ENCODE measurements at regions not wholly inside any gene's neighbourhood (a gene's known extent, or its start where the extent isn't known, plus 50 kb on each side); places are given as distances from the start of the nearest gene placed in this dataset.

GRCh38 chr6:168167431-168168315, 88.7 kb upstream of the FRMD1 start:
- Histone ChIP-seq H3K79me2 (ENCODE audit: control insufficient read depth, insufficient read depth, low read length) (no peaks in the 10 kb centered on the region), H2AFZ (ENCODE audit: insufficient read depth, low read depth, low read length, poor library complexity, severe bottlenecking) (no peak overlapping the region), H3K27me3 (replicated peaks in 1 of 4; ENCODE audit: control extremely low read depth in 1 of 4, control insufficient read depth in 3 of 4, insufficient read depth in 4 of 4, low read length in 3 of 4) (no peaks in the 10 kb centered on the region), H3K4me2 (replicated peaks; ENCODE audit: low read depth, low read length, poor library complexity, severe bottlenecking) (no peak overlapping the region), H3K9me3 (ENCODE audit: control extremely low read depth in 1 of 3, control insufficient read depth in 2 of 3, insufficient read depth in 1 of 3, low read length in 2 of 3) (peaks cover 0 to 22% (median 5%) of the 10 kb centered on the region in 3 donors), H3K27ac (ENCODE audit: low read length in 2 of 2) (no peak overlapping the region), H3K9ac (ENCODE audit: low read length) (no peak overlapping the region), H3K4me1 (ENCODE audit: control insufficient read depth in 2 of 2, insufficient read depth in 2 of 2, low read length in 2 of 2) (no peaks in the 10 kb centered on the region), H4K20me1 (ENCODE audit: control insufficient read depth, insufficient read depth, low read length, poor library complexity, severe bottlenecking) (no peaks in the 10 kb centered on the region), H3K36me3 (replicated peaks in 1 of 2; ENCODE audit: control extremely low read depth in 1 of 2, control insufficient read depth in 1 of 2, extremely low read depth in 1 of 2, insufficient read depth in 2 of 2, low read length in 1 of 2) (no peaks in the 10 kb centered on the region), H3K4me3 (ENCODE audit: control extremely low read depth in 1 of 5, extremely low read depth in 1 of 5, insufficient read depth in 1 of 5, low read depth in 2 of 5, low read length in 4 of 5) (no peak overlapping the region)
- Mint-ChIP-seq H3K4me3 (no peak overlapping the region), H3K27ac (no peak overlapping the region), H3K27me3 (no peaks in the 10 kb centered on the region), H3K4me1 (no peaks in the 10 kb centered on the region), H3K9me3 (ENCODE audit: insufficient read depth) (no peaks in the 10 kb centered on the region)
- POLR2A ChIA-PET = no interaction called here
- intact Hi-C loops (cut with micrococcal nuclease) = no loop called here
- no peak for ATAC-seq (ENCODE audit: low read depth)
- TF ChIP-seq EZH2 (IDR thresholded peaks at IDR 0.05; ENCODE audit: borderline replicate concordance, insufficient read depth, low read depth, low read length, poor library complexity, severe bottlenecking) (no peak), CTCF (IDR thresholded peaks at IDR 0.05) (no peak)
- DNase-seq = no peak
- WGBS (ENCODE audit: insufficient coverage) = 91% methylated on average over 11 of the region's 12 CpGs
- CTCF ChIA-PET = no interaction called here

- Mint-ChIP-seq H3K4me1 (no peaks in the 10 kb centered on the region), H3K4me3 (no peak overlapping the region), H3K27me3 (no peaks in the 10 kb centered on the region), H3K27ac (no peak overlapping the region), H3K9me3 (ENCODE audit: insufficient read depth) (no peaks in the 10 kb centered on the region)
- Histone ChIP-seq H3K27me3 (replicated peaks in 1 of 4; ENCODE audit: control extremely low read depth in 1 of 4, control insufficient read depth in 3 of 4, insufficient read depth in 4 of 4, low read length in 3 of 4) (no peaks in the 10 kb centered on the region), H2AFZ (ENCODE audit: insufficient read depth, low read depth, low read length, poor library complexity, severe bottlenecking) (no peak overlapping the region), H3K79me2 (ENCODE audit: control insufficient read depth, insufficient read depth, low read length) (no peaks in the 10 kb centered on the region), H3K4me3 (ENCODE audit: control extremely low read depth in 1 of 5, extremely low read depth in 1 of 5, insufficient read depth in 1 of 5, low read depth in 2 of 5, low read length in 4 of 5) (no peak overlapping the region), H3K4me1 (ENCODE audit: control insufficient read depth in 2 of 2, insufficient read depth in 2 of 2, low read length in 2 of 2) (no peaks in the 10 kb centered on the region), H3K36me3 (replicated peaks in 1 of 2; ENCODE audit: control extremely low read depth in 1 of 2, control insufficient read depth in 1 of 2, extremely low read depth in 1 of 2, insufficient read depth in 2 of 2, low read length in 1 of 2) (no peaks in the 10 kb centered on the region), H3K9me3 (ENCODE audit: control extremely low read depth in 1 of 3, control insufficient read depth in 2 of 3, insufficient read depth in 1 of 3, low read length in 2 of 3) (peaks cover 0 to 22% (median 5%) of the 10 kb centered on the region in 3 donors), H4K20me1 (ENCODE audit: control insufficient read depth, insufficient read depth, low read length, poor library complexity, severe bottlenecking) (no peaks in the 10 kb centered on the region), H3K9ac (ENCODE audit: low read length) (no peak overlapping the region), H3K4me2 (replicated peaks; ENCODE audit: low read depth, low read length, poor library complexity, severe bottlenecking) (no peak overlapping the region), H3K27ac (ENCODE audit: low read length in 2 of 2) (no peak overlapping the region)
- WGBS (ENCODE audit: insufficient coverage) = 87% methylated on average over 7 of the region's 7 CpGs
- intact Hi-C loops (cut with micrococcal nuclease) = no loop called here
- TF ChIP-seq CTCF (IDR thresholded peaks at IDR 0.05) (no peak), EZH2 (IDR thresholded peaks at IDR 0.05; ENCODE audit: borderline replicate concordance, insufficient read depth, low read depth, low read length, poor library complexity, severe bottlenecking) (no peak)
- ATAC-seq (ENCODE audit: low read depth) (no peak), DNase-seq (no peak)
- ChIA-PET CTCF (no interaction called here), POLR2A (no interaction called here)
Observed at GRCh38 chr6:168166627-168167026, 87.6 kb upstream of the FRMD1 start.
